HEK293 (cell line): ENCODE measurements at regions not wholly inside any gene's neighbourhood (a gene's known extent, or its start where the extent isn't known, plus 50 kb on each side); places are given as distances from the start of the nearest gene placed in this dataset.
A peak's percentile ranks its signal among the peaks of the same experiment; 100 is the strongest.

ENCODE experiments used
- CTCF ChIA-PET: fragments of 350-600 bp; formaldehyde crosslinking; extraction: SDS; loops from one replicate; lab custom pipeline; 2021; ENCODE audit warnings: antibody characterized with exemption; lab: Yijun Ruan, JAX
- POLR2A ChIA-PET: fragments of 300-600 bp; formaldehyde crosslinking; extraction: SDS; loops from one replicate; lab custom pipeline; 2020; ENCODE audit warnings: antibody characterized with exemption, inconsistent platforms; lab: Yijun Ruan, JAX
- H3K27ac ChIP-seq: fragments of 200-500 bp; sonication (Bioruptor generic); 2 replicates; pipeline ENCODE4 v1.5.1; 2014; ENCODE audit warnings: low read depth, low read length, control low read depth, inconsistent platforms; ENCODE audit errors: extremely low read depth
- H3K36me3 ChIP-seq, 2 experiments: fragments of 200-500 bp in 1 of 2; sonication (Bioruptor generic) in 1 of 2; 1 replicate in 1 of 2; 2 replicates in 1 of 2; pipeline ENCODE4 v1.5.1; 2014 to 2017; ENCODE audit warnings: inconsistent platforms in 2 of 2, low read length in 2 of 2; ENCODE audit not compliant: control insufficient read depth in 2 of 2, insufficient read depth in 1 of 2
- H3K4me1 ChIP-seq: fragments of 200-500 bp; sonication (Bioruptor generic); 2 replicates; pipeline ENCODE4 v1.5.1; 2014; ENCODE audit warnings: mild to moderate bottlenecking, low read length, inconsistent platforms; ENCODE audit not compliant: control insufficient read depth, insufficient read depth
- H3K4me3 ChIP-seq: 2 replicates; pipeline ENCODE4 v1.5.1; 2011; ENCODE audit warnings: low read depth, mild to moderate bottlenecking, control low read depth, low read length, moderate library complexity
- H3K9me3 ChIP-seq: fragments of 200-500 bp; sonication (Bioruptor generic); 2 replicates; pipeline ENCODE4 v1.5.1; 2014; ENCODE audit warnings: low read depth, low read length, inconsistent platforms; ENCODE audit not compliant: control insufficient read depth, insufficient read depth
- ATF2 ChIP-seq: fragments of 450-650 bp; formaldehyde crosslinking; IDR thresholded peaks from 2 replicates; pipeline ENCODE4 v1.5.1; 2016; ENCODE audit warnings: missing biosample characterization, missing genetic modification characterization, low read depth
- KLF7 ChIP-seq: fragments of 450-650 bp; formaldehyde crosslinking; IDR thresholded peaks from 2 replicates; pipeline ENCODE4 v1.5.1; 2016; ENCODE audit warnings: missing biosample characterization, missing genetic modification characterization, borderline replicate concordance
- SCRT1 ChIP-seq: fragments of 450-650 bp; formaldehyde crosslinking; IDR thresholded peaks from 2 replicates; pipeline ENCODE4 v1.5.1; 2016; ENCODE audit warnings: missing biosample characterization, missing genetic modification characterization, borderline replicate concordance
- YY1 ChIP-seq: fragments of 450-650 bp; formaldehyde crosslinking; IDR thresholded peaks from 2 replicates; pipeline ENCODE4 v1.5.1; 2018; ENCODE audit warnings: missing biosample characterization, missing genetic modification characterization
- ZNF140 ChIP-seq: fragments of 450-650 bp; formaldehyde crosslinking; IDR thresholded peaks from 2 replicates; pipeline ENCODE4 v1.5.1; 2016; ENCODE audit warnings: missing biosample characterization, missing genetic modification characterization
- ZNF16 ChIP-seq: fragments of 450-650 bp; formaldehyde crosslinking; IDR thresholded peaks from 2 replicates; pipeline ENCODE4 v1.5.1; 2016; ENCODE audit warnings: low read depth, missing biosample characterization, missing genetic modification characterization
- ZNF184 ChIP-seq: fragments of 450-650 bp; IDR thresholded peaks from 2 replicates; pipeline ENCODE4 v1.5.1; 2018; ENCODE audit warnings: missing biosample characterization, mild to moderate bottlenecking, missing genetic modification characterization
- ZNF211 ChIP-seq: fragments of 450-650 bp; formaldehyde crosslinking; IDR thresholded peaks from 2 replicates; pipeline ENCODE4 v1.5.1; 2016; ENCODE audit warnings: low read depth, missing biosample characterization, missing genetic modification characterization
- ZNF292 ChIP-seq: fragments of 450-650 bp; formaldehyde crosslinking; IDR thresholded peaks from 2 replicates; pipeline ENCODE4 v1.5.1; 2016; ENCODE audit warnings: low read depth, missing biosample characterization, missing genetic modification characterization, borderline replicate concordance
- ZNF560 ChIP-seq: fragments of 450-650 bp; formaldehyde crosslinking; IDR thresholded peaks from 2 replicates; pipeline ENCODE4 v1.5.1; 2017; ENCODE audit warnings: missing biosample characterization, missing genetic modification characterization, borderline replicate concordance
- ZNF585B ChIP-seq: fragments of 450-650 bp; formaldehyde crosslinking; IDR thresholded peaks from 2 replicates; pipeline ENCODE4 v1.5.1; 2016; ENCODE audit warnings: missing biosample characterization, missing genetic modification characterization
- ZNF596 ChIP-seq: fragments of 450-650 bp; IDR thresholded peaks from 2 replicates; pipeline ENCODE4 v1.5.0; 2018; ENCODE audit warnings: missing biosample characterization, mild to moderate bottlenecking, missing genetic modification characterization, moderate library complexity
- ZNF654 ChIP-seq: fragments of 450-650 bp; formaldehyde crosslinking; IDR thresholded peaks from 2 replicates; pipeline ENCODE4 v1.5.1; 2016; ENCODE audit warnings: low read depth, missing biosample characterization, missing genetic modification characterization
- ZNF664 ChIP-seq: fragments of 450-650 bp; formaldehyde crosslinking; IDR thresholded peaks from 2 replicates; pipeline ENCODE4 v1.5.1; 2016; ENCODE audit warnings: missing biosample characterization, missing genetic modification characterization
- ZNF76 ChIP-seq: fragments of 450-650 bp; formaldehyde crosslinking; IDR thresholded peaks from 2 replicates; pipeline ENCODE4; 2016; ENCODE audit warnings: low read depth, missing biosample characterization, missing genetic modification characterization, borderline replicate concordance
- ZNF776 ChIP-seq: fragments of 450-650 bp; formaldehyde crosslinking; IDR thresholded peaks from 2 replicates; pipeline ENCODE4 v1.5.0; 2017; ENCODE audit warnings: missing biosample characterization, missing genetic modification characterization, borderline replicate concordance
- ZNF837 ChIP-seq: fragments of 450-650 bp; formaldehyde crosslinking; IDR thresholded peaks from 2 replicates; pipeline ENCODE4 v1.5.1; 2016; ENCODE audit warnings: missing biosample characterization, missing genetic modification characterization
- ZSCAN30 ChIP-seq: fragments of 450-650 bp; IDR thresholded peaks from 2 replicates; pipeline ENCODE4 v1.5.1; 2018; ENCODE audit warnings: missing biosample characterization, mild to moderate bottlenecking, missing genetic modification characterization, moderate library complexity
- TF ChIP-seq, protein P1 (sequence below): fragments of 450-650 bp; formaldehyde crosslinking; IDR thresholded peaks from 2 replicates; pipeline ENCODE4 v1.5.1; 2016; ENCODE audit warnings: missing biosample characterization, missing genetic modification characterization
- TF ChIP-seq, protein P2 (sequence below): fragments of 450-650 bp; formaldehyde crosslinking; IDR thresholded peaks from 2 replicates; pipeline ENCODE4 v1.5.1; 2016; ENCODE audit warnings: missing biosample characterization, missing genetic modification characterization, borderline replicate concordance

DNA sequence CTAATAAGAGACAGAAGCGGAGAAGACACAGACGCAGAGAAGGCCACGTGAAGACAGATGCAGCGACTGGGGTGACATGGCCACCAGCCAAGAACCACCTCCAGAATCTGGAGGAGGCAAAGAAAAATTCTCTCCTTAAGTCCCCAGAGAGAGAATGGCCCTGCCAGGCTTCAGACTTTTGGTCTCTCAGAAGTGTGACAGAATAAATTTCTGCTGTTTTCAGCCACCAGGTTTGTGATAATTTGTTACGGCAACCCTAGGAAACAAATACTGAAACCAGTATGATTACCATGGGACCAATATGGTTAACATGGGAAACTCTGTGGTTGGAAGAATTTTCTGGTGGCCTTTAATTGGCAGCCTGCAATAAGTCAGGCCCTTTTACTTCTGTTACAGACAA lies 63.9 kb upstream of the DOCK9 start:
- H3K36me3 ChIP-seq = no peaks in the 10 kb centered on the region
- no peaks in the 10 kb centered on the region for H3K4me1 ChIP-seq
- no peaks in the 10 kb centered on the region for H3K9me3 ChIP-seq
- no peak overlapping the region for H3K4me3 ChIP-seq
- H3K27ac ChIP-seq = no peak overlapping the region
- POLR2A ChIA-PET = no interaction called here
- TF ChIP-seq ZNF211 (tag by site-specific recombination) (no peak), ZNF76 (no peak), ZNF140 (tag by site-specific recombination) (no peak), YY1 (tag by site-specific recombination) (no peak), ZNF596 (tag by site-specific recombination) (no peak), SCRT1 (no peak), ZNF560 (tag by site-specific recombination) (no peak), ZSCAN30 (tag by site-specific recombination) (no peak), ZNF664 (tag by site-specific recombination) (no peak), ZNF585B (tag by site-specific recombination) (no peak), ZNF184 (tag by site-specific recombination) (no peak), ZNF776 (tag by site-specific recombination) (no peak), ZNF16 (tag by site-specific recombination) (no peak)
- TF ChIP-seq, protein P1, sequence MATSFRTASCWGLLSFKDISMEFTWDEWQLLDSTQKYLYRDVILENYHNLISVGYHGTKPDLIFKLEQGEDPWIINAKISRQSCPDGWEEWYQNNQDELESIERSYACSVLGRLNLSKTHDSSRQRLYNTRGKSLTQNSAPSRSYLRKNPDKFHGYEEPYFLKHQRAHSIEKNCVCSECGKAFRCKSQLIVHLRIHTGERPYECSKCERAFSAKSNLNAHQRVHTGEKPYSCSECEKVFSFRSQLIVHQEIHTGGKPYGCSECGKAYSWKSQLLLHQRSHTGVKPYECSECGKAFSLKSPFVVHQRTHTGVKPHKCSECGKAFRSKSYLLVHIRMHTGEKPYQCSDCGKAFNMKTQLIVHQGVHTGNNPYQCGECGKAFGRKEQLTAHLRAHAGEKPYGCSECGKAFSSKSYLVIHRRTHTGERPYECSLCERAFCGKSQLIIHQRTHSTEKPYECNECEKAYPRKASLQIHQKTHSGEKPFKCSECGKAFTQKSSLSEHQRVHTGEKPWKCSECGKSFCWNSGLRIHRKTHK (tag by site-specific recombination) = no peak
- CTCF ChIA-PET = interaction anchor here (0.6 to 1.5 kb wide), 3 partner anchors 8 to 1185 kb away, joined by 3 read pairs; no protein-coding TSS in a partner anchor

DNA sequence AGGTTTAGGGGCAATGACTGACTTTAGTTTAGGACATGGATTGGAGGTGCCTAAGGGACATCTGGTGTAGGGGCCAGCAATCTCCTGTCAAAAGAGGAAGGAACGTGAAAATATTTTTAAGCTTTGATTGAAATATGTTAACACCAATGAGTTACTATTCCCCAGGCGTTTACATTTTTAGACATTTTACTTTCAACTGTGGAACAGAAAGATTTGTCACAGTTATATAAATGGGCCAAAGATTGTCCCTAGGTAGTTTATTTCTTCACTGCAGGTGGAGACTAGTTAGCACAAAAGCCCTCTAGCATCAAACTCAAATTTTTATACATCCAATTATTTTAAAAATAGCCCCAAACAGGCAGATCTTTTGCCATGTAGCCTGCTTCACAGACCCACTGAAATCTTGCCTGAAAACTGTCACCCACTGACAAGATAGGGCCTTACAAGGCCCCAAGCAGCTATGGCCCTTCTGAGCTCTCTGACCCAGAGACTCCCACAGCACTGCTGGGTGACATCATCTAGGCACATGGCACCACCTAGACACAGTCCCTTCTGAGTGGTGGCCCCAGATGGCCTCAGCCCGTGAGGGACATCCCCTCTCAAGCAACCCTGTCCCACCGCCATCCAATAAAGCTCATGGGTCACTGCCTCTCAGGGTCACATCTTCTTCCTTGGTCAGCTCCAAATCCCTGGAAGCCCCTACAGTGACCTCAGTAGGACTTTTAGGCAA lies 64.8 kb upstream of the DOCK9 start:
- H3K36me3 ChIP-seq = no peaks in the 10 kb centered on the region
- no peaks in the 10 kb centered on the region for H3K4me1 ChIP-seq
- H3K27ac ChIP-seq = no peak overlapping the region
- TF ChIP-seq ZNF837 (tag by site-specific recombination) = no peak
- TF ChIP-seq ATF2 = 0 out of 2 replicates have a peak, but pooled peaks have one; percentile 11
- TF ChIP-seq KLF7 = no peak
- TF ChIP-seq, protein P2, sequence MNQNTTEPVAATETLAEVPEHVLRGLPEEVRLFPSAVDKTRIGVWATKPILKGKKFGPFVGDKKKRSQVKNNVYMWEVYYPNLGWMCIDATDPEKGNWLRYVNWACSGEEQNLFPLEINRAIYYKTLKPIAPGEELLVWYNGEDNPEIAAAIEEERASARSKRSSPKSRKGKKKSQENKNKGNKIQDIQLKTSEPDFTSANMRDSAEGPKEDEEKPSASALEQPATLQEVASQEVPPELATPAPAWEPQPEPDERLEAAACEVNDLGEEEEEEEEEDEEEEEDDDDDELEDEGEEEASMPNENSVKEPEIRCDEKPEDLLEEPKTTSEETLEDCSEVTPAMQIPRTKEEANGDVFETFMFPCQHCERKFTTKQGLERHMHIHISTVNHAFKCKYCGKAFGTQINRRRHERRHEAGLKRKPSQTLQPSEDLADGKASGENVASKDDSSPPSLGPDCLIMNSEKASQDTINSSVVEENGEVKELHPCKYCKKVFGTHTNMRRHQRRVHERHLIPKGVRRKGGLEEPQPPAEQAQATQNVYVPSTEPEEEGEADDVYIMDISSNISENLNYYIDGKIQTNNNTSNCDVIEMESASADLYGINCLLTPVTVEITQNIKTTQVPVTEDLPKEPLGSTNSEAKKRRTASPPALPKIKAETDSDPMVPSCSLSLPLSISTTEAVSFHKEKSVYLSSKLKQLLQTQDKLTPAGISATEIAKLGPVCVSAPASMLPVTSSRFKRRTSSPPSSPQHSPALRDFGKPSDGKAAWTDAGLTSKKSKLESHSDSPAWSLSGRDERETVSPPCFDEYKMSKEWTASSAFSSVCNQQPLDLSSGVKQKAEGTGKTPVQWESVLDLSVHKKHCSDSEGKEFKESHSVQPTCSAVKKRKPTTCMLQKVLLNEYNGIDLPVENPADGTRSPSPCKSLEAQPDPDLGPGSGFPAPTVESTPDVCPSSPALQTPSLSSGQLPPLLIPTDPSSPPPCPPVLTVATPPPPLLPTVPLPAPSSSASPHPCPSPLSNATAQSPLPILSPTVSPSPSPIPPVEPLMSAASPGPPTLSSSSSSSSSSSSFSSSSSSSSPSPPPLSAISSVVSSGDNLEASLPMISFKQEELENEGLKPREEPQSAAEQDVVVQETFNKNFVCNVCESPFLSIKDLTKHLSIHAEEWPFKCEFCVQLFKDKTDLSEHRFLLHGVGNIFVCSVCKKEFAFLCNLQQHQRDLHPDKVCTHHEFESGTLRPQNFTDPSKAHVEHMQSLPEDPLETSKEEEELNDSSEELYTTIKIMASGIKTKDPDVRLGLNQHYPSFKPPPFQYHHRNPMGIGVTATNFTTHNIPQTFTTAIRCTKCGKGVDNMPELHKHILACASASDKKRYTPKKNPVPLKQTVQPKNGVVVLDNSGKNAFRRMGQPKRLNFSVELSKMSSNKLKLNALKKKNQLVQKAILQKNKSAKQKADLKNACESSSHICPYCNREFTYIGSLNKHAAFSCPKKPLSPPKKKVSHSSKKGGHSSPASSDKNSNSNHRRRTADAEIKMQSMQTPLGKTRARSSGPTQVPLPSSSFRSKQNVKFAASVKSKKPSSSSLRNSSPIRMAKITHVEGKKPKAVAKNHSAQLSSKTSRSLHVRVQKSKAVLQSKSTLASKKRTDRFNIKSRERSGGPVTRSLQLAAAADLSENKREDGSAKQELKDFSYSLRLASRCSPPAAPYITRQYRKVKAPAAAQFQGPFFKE (tag by site-specific recombination) = no peak
- TF ChIP-seq ZNF654 (tag by site-specific recombination) = no peak
- no peak for TF ChIP-seq ZNF292 (tag by site-specific recombination)
- CTCF ChIA-PET = interaction anchor here (0.6 to 1.5 kb wide), 2 partner anchors 192 to 203 kb away, joined by 3 read pairs; no protein-coding TSS in a partner anchor
- no peak overlapping the region for H3K4me3 ChIP-seq
- POLR2A ChIA-PET = no interaction called here
- no peaks in the 10 kb centered on the region for H3K9me3 ChIP-seq
